Erythroblast (primary cell): ENCODE measurements at regions not wholly inside any gene's neighbourhood (a gene's known extent, or its start where the extent isn't known, plus 50 kb on each side); places are given as distances from the start of the nearest gene placed in this dataset.

ENCODE experiments used
- DNase-seq, 2 experiments: peaks; one replicate each; lab custom pipeline; 2025; lab: John Stamatoyannopoulos, UW
- GATA1 ChIP-seq: IDR thresholded peaks from 2 replicates; pipeline ENCODE4 v1.6.1; 2011; ENCODE audit warnings: low read depth, mild to moderate bottlenecking, control low read depth, low read length, moderate library complexity
- POLR2A ChIP-seq: IDR thresholded peaks from 2 replicates; pipeline ENCODE4 v1.6.1; 2011; ENCODE audit warnings: mild to moderate bottlenecking, low read length

GRCh38 chr6:105483492-105483891 lies 80.6 kb upstream of the PREP start:
- no peak for DNase-seq
- no peak for TF ChIP-seq POLR2A
- TF ChIP-seq GATA1 = no peak

DNA sequence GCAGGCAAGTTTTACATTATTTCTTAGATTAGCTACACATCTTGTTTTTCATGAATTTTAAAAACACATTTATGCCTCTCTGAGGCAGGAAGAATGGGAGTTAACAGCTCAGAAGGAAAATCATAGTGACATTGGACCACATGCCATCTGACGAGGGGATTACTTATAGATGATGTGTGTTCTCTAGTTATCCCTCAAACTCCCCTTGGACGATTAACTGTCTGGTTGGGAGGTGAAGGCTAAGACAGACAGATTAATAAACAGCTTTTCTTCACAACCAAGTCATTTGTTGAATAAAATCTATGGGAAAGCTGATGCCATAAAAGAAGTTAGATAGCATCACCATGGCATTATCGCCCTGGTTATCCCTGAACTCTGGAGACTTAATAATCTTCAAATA lies 80.0 kb upstream of the PREP start:
- no peak for DNase-seq
- TF ChIP-seq POLR2A (no peak), GATA1 (no peak)

DNA sequence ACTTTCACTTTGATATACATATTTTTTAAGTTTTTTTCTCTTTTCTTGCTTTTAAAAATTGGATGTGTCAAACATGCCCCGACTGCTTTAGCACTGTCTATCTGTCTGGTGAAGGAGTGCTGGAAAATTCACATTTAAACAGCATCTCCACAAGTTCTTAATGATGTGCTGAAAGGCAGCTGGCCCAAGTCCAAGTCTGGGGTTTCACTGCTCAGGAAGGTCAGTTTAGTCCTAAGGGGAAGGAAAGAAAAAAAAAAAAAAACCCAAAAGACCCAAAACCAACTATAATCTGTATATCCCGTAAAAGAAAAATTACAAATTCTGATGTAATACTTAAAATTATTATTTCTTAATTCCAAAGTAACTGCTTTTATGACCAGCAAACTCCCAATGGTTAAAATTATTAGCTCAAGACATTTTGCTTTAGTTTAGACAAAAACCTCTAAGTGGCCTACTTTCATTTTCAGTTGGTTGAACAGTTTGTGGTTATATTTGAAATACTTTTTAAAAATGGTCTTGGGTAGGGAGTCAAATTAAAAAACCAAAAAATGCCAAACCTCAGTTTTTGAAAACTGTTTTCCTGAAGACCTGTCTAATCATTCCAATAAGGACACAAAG lies 79.5 kb upstream of the PREP start:
- DNase-seq = no peak
- TF ChIP-seq POLR2A (no peak), GATA1 (no peak)

GRCh38 chr6:105476978-105477377 lies 74.1 kb upstream of the PREP start:
- no peak for DNase-seq
- no peak for TF ChIP-seq GATA1
- TF ChIP-seq POLR2A = no peak

DNA sequence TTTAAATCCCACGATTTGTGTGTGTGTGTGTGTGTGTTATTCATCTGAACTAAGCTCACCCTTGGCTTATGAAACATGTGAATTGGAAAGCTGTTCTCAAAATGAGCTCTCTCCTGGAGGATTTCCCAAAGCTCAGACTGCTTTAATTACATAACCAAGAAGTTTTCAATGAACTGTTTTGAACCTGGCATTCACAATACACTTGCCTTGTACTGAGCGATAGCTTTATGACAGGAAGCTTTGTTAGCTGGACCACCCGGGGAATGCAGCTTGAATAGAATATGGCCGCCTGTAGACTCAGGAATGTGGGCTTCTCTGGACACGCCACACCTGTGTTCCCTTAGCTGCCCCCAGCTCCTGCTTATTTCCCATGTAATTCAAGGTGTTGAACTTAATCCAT lies 71.4 kb upstream of the PREP start:
- no peak for DNase-seq
- no peak for TF ChIP-seq POLR2A
- no peak for TF ChIP-seq GATA1

GRCh38 chr6:105469946-105470345 lies 67.1 kb upstream of the PREP start:
- DNase-seq = no peak
- TF ChIP-seq GATA1 (no peak), POLR2A (no peak)

GRCh38 chr6:105468850-105469249 lies 66.0 kb upstream of the PREP start:
- TF ChIP-seq POLR2A (no peak), GATA1 (no peak)
- no peak for DNase-seq

- TF ChIP-seq POLR2A (no peak), GATA1 (no peak)
- DNase-seq = no peak
These were observed 58.0 kb upstream of the PREP start for GRCh38 chr6:105460860-105461259.

DNA sequence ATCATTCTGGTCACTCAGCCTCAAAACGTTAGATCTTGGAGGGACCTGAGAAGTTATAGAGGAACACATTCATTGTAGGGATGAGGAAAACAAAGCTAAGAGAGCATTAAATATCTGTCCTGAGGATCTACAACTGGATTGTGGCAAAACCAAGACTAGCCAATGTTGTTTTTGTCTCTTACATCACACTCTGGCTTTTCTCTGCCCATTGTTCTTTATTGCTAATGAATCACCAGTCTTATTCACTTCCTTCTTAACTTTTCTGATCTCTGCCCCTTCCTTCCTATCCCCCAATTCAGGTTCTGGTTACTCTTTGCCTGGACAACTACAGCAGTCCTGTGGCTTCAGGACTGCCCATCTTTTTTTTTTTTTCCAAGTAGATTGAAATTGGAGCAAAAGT lies 57.0 kb upstream of the PREP start:
- TF ChIP-seq POLR2A (no peak), GATA1 (no peak)
- no peak for DNase-seq

DNA sequence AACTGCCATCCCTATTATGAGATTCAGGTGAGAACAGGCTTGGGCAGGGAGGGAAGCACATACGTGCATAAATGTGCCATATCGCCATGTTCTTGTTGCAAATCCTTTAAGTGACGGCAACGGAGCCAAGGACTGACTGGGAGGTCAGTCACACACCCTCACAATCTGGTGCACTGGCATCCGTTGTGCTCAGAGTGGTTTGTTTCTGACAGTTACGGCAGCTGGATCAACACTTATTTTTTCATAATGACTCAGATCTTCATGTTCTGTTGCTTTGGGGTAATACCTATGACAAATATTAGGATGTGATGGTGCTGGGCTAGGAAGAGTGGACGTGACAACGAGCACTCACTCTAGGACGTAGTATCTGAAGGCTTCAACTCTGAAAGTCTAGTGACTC lies 56.2 kb upstream of the PREP start:
- DNase-seq = no peak
- TF ChIP-seq GATA1 = no peak
- TF ChIP-seq POLR2A = no peak

DNA sequence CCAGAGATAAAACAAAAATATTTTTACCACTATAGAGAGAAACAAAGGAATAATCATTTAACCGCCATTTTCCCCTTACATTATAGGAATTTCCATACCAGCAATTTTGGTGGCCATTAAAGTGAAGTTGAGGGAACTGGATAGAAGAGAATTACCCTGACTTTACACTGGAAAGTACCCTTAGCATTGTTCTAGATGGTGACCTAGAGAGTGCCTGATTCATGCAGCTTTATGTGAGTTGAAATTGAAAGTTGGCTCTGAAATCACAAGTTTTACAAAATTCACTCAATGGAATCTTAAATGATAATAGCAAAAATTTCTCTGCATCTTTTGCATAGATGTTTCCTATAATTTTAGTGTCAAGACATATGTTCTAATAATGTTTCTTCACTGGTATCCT lies 55.7 kb upstream of the PREP start:
- DNase-seq = no peak
- TF ChIP-seq POLR2A (no peak), GATA1 (no peak)

- DNase-seq = no peak
- TF ChIP-seq POLR2A (no peak), GATA1 (no peak)
These were observed 55.2 kb upstream of the PREP start for GRCh38 chr6:105458084-105458483.

DNA sequence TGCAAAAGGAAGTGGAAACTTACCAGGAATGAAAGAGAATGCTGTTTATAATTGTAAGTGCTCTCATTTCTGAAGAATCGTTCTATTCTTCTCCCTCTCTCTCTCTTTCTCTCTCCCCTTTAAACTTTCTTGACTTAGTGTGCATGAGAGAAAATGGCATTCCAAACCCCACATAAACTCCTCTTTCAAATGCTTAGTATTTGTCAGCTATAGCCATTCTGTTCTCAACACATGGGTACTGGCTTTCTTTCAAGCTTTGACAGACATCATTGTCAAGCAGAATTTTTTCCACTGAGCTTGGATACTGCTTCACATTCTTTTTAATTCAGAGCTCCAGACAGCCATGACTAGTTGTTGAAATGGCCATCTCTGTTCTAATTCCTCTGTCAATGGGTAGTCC lies 51.1 kb upstream of the PREP start:
- no peak for DNase-seq
- TF ChIP-seq POLR2A = no peak
- no peak for TF ChIP-seq GATA1

DNA sequence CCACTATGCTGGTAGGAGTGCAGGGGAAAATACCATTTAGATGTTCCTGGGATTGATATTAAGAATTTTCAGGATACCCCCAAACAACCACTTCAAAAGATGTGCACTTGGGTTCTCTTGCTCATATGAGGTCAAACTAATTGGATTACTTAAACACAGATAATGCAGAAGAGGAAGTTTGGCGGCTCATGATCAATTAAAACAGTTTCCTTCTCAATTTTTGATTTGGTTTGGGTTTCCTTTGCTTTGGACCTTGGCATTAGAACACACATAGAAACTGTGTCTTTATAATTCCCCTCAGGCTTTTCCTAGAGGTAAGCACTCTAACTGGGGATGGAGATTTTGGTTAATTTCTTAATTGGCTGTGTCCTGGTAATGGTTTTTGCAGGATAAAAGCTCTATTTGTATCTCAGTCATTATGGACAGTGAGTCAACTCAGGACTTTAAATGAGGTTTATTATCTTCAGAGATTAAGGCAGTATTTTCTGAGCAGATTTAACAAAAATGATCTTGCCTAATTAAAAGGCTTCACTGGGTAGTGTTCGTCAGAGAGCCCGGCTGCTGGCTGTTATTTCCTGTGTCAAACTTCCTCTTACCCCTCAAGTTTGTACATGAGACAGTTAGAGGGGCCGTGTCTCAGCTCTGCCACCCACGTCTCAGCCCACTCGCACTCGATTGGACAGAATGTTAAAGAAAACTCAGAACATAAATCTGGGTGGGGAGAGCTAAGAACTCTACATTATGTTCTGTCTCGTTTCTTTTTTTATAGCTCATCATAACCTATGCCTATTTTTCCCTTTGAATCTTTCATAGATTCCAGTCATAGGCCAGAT lies 50.3 kb upstream of the PREP start:
- DNase-seq = no peak
- TF ChIP-seq GATA1 = no peak
- TF ChIP-seq POLR2A = no peak
